Thymus (tissue), 11 donors: ENCODE measurements at regions not wholly inside any gene's neighbourhood (a gene's known extent, or its start where the extent isn't known, plus 50 kb on each side); places are given as distances from the start of the nearest gene placed in this dataset.
"Not testable (repeated sequence)": the region's sequence is repeated elsewhere in the genome, so short reads cannot be mapped to it uniquely, and the experiment has no call there.

ENCODE experiments used
- DNase-seq, 9 donors: peaks; one replicate each; pipeline ENCODE4 v3.0.0-alpha.2; 2013; ENCODE audit warnings: low spot score in 9 of 9, low read depth in 6 of 9, missing footprints in 1 of 9
- H3K27ac ChIP-seq, 2 donors: one replicate each; pipeline ENCODE4 v1.5.1; 2013; ENCODE audit warnings: control low read depth in 1 of 2, low read depth in 1 of 2, low read length in 1 of 2, mild to moderate bottlenecking in 1 of 2, moderate library complexity in 1 of 2
- H3K27me3 ChIP-seq, 2 donors: one replicate each; pipeline ENCODE4 v1.5.1; 2013; ENCODE audit warnings: low read length in 1 of 2; ENCODE audit not compliant: control insufficient read depth in 2 of 2, insufficient read depth in 1 of 2
- H3K36me3 ChIP-seq, 2 donors: one replicate each; pipeline ENCODE4 v1.5.1; 2013; ENCODE audit warnings: low read length in 1 of 2, mild to moderate bottlenecking in 1 of 2, moderate library complexity in 1 of 2; ENCODE audit not compliant: control insufficient read depth in 2 of 2, insufficient read depth in 2 of 2
- H3K4me1 ChIP-seq, 2 donors: one replicate each; pipeline ENCODE4 v1.5.1; 2013; ENCODE audit warnings: low read length in 2 of 2; ENCODE audit not compliant: control insufficient read depth in 2 of 2, insufficient read depth in 2 of 2
- H3K4me3 ChIP-seq, 2 donors: one replicate each; pipeline ENCODE4 v1.5.1; 2013; ENCODE audit warnings: low read length in 2 of 2, control low read depth in 1 of 2, mild to moderate bottlenecking in 1 of 2
- H3K9me3 ChIP-seq, 2 donors: one replicate each; pipeline ENCODE4 v1.5.1; 2013; ENCODE audit warnings: low read length in 1 of 2, mild to moderate bottlenecking in 1 of 2; ENCODE audit not compliant: control insufficient read depth in 2 of 2, insufficient read depth in 1 of 2
- WGBS: extraction: QIAGEN DNeasy Blood & Tissue Kit; methylation state at CpG from one replicate; pipeline ENCODE4 v1.1.7; 2013; 5-methylcytosine and 5-hydroxymethylcytosine counted together
- donor health status: healthy.

GRCh38 chr1:121068738-121069499 lies 115.2 kb downstream of the FAM72B start:
- H3K4me1 ChIP-seq, H3K9me3 ChIP-seq, H3K27me3 ChIP-seq, DNase-seq, H3K36me3 ChIP-seq, H3K4me3 ChIP-seq, H3K27ac ChIP-seq: not testable (repeated sequence)
- WGBS, result no CpG with 5 or more reads among the region's 1 CpG

DNA sequence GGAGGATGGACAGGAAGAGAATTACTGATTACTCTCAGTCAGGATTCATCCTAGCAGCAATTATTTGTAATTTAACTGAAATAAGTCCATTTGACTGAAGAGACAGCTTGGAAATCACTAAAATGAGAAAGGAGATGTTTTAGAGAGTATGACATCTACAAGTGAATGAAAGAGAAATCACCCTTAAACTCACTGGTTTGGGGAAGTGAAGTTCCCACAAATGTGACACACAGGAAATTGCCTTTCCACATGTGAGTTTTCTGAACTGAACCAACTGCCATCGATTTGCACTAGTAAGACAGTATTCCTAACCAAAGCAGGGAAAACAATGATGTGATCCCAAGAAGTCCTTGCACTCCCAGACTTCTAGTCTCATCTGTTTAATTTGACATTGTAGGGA lies 110.3 kb downstream of the FAM72B start:
- not testable (repeated sequence) for H3K4me3 ChIP-seq, H3K9me3 ChIP-seq, H3K36me3 ChIP-seq, H3K27ac ChIP-seq, DNase-seq, H3K4me1 ChIP-seq, H3K27me3 ChIP-seq
- no CpG with 5 or more reads among the region's 1 CpG for WGBS

GRCh38 chr1:121075254-121075805 lies 108.8 kb downstream of the FAM72B start:
- H3K4me3 ChIP-seq, H3K9me3 ChIP-seq, DNase-seq, H3K27me3 ChIP-seq, H3K27ac ChIP-seq, H3K36me3 ChIP-seq, H3K4me1 ChIP-seq: not testable (repeated sequence)
- WGBS, result 80% methylated on average over 2 of the region's 3 CpGs

DNA sequence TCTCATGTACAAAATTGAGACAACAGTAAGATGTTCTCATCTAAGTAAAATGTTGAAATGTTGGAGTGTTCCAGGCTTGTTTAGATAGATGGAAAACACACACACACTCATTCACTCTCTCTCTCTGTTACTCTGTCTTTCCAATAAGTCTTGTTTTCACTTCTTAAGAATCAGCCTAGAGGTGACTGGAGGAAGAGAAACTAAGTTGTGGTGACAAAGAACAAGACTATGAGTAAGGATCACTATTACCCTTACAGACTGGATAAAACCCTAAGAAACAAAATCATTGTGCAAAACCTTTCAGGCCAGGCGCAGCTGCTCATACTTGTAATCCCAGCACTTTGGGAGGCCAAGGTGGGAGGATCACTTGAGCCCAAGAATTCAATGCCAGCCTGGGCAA lies 107.5 kb downstream of the FAM72B start:
- H3K4me3 ChIP-seq, H3K27ac ChIP-seq, H3K9me3 ChIP-seq, H3K4me1 ChIP-seq, H3K27me3 ChIP-seq, H3K36me3 ChIP-seq, DNase-seq: not testable (repeated sequence)
- WGBS, result no CpG with 5 or more reads among the region's 1 CpG

DNA sequence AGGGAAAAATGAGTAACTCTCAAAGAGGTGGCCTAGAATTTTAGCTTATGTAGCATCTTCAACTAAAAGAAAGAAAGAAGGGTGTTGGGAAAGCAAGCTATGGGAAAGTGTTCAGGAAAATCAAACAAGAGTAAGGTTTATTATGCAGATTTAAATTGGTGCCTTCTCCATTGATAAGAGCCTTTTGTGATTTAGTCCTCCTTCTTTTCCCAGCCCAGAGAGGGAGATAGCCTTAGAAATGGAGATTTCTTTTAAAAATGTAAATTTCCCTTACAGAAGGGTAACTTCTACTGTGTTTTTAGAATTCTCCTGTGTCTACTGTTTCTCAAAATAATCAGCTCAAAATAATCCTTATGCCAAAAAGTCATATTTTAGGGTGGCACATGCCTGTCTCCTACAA lies 104.5 kb downstream of the FAM72B start:
- H3K9me3 ChIP-seq, H3K4me1 ChIP-seq, H3K27me3 ChIP-seq, DNase-seq, H3K4me3 ChIP-seq, H3K27ac ChIP-seq, H3K36me3 ChIP-seq: not testable (repeated sequence)

DNA sequence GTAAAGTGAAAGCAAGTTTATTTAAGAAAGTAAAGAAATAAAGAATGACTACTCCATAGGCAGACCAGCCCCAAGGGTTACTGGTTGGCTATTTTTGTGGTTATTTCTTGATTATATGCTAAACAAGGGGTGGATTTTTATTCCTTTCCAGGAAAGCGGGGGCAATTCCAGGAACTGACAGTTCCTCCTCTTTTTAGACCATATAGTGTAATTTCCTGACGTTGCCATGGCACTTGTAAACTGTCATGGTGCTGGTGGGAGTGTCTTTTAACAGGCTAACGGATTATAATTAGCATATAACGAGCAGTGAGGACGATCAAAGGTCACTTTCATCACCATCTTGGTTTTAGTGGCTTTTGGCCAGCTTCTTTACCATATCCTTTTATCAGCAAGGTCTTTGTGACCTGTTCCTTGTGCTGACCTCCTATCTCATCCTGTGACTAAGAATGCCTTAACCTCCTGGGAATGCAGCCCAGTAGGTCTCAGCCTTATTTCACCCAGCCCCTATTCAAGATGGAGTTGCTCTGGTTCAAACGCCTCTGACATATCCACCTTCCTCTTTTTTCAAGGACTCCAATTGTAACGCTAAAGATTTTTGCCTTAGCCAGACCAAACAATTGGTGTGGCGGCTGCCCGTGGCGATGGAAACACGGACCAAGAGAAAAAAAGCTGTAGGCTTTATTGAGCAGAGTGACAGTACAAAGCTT lies 103.8 kb downstream of the FAM72B start:
- not testable (repeated sequence) for H3K9me3 ChIP-seq, H3K36me3 ChIP-seq, H3K27me3 ChIP-seq, H3K27ac ChIP-seq, DNase-seq, H3K4me3 ChIP-seq, H3K4me1 ChIP-seq
- 34% methylated on average over 11 of the region's 11 CpGs for WGBS

DNA sequence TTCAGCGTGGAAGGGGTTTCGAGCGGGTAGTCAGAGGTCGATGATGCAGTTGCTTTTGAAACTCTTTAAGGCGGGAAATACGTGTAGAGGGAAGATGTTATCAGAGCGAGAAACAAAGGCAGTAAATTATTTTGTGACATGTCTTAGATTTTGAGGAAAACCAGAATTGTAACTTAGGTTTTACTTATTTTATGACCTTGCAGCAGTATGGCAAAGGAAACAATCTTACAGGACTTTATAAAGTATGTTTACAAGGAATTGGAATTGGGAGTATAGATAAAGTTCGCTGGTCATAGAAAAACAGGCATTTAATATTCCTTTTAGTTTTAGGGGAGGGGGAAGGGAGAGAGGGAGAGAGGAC lies 103.3 kb downstream of the FAM72B start:
- DNase-seq, result peak in 1 of 9 donors; percentile 15
- not testable (repeated sequence) for H3K4me3 ChIP-seq, H3K27me3 ChIP-seq, H3K9me3 ChIP-seq, H3K27ac ChIP-seq, H3K4me1 ChIP-seq, H3K36me3 ChIP-seq
- 12% methylated on average over 8 of the region's 8 CpGs for WGBS

DNA sequence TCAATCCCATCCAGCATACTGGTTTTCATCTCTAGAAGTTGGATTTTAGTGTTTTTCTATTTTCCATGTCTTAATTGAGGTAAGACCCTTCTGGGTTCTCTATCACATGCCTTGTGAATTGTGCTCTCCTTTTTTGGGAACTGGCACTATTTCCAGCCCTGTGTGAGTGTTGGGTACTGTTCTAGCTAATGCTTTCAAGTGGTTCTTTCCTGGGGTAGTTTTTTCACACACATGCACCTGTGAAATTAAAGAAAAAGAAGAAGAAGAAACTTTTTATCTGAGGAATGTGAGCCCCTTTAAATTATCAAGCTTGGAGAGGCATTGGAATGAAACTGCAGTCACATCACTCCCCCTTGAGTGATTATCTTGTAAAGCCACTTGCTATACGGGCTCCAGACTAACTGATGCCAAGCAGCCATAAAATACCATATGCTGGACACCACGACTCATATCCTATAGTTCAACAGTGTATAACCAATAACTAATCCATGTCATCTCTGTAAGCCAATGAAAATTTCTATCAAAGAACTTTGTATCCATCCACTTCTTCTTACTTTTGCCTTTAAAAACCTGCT lies 102.4 kb downstream of the FAM72B start:
- not testable (repeated sequence) for H3K27me3 ChIP-seq, H3K9me3 ChIP-seq, H3K4me1 ChIP-seq, H3K36me3 ChIP-seq, H3K27ac ChIP-seq, H3K4me3 ChIP-seq
- 14% methylated on average over 1 of the region's 2 CpGs for WGBS
- peak in 1 of 9 donors; percentile 18 for DNase-seq

DNA sequence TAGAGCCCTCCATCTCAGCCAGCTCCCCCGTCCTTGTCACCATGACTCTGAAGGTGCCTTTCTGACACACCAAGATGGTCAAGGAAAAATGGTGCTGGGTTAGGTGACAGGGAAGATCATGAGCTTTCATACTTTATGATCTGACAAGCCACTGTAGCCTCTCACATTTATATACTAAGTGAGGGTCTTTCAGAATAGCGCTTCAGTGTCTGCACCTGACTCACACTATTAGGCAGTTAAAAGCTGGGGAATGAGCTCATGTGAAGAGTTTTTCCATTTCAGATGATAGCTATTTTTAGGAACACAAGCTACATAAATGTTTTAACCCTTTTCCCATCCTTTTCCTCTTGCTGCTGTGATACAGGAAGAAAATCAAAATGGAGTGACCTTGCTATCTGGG lies 101.1 kb downstream of the FAM72B start:
- 92% methylated on average over 1 of the region's 2 CpGs for WGBS
- not testable (repeated sequence) for DNase-seq, H3K27ac ChIP-seq, H3K4me3 ChIP-seq, H3K27me3 ChIP-seq, H3K9me3 ChIP-seq, H3K4me1 ChIP-seq, H3K36me3 ChIP-seq
